Central memory CD4-positive, alpha-beta T cell (primary cell): ENCODE measurements at regions not wholly inside any gene's neighbourhood (a gene's known extent, or its start where the extent isn't known, plus 50 kb on each side); places are given as distances from the start of the nearest gene placed in this dataset.
"Not testable (repeated sequence)": the region's sequence is repeated elsewhere in the genome, so short reads cannot be mapped to it uniquely, and the experiment has no call there.

Experiments
- DNase-seq: peaks from one replicate; pipeline ENCODE4 v3.0.0; 2022

GRCh38 chr6:168369786-168370185, 50.2 kb upstream of the DACT2 start:
- DNase-seq = no peak

- peak; percentile 22 for DNase-seq
Measured at GRCh38 chr6:168370310-168370991, 50.9 kb upstream of the DACT2 start.

- DNase-seq = no peak
Measured at GRCh38 chr6:168371185-168371584, 51.6 kb upstream of the DACT2 start.

GRCh38 chr6:168371618-168371980, 52.0 kb upstream of the DACT2 start:
- DNase-seq = no peak

- no peak for DNase-seq
Measured at GRCh38 chr6:168371981-168372711, 52.6 kb upstream of the DACT2 start.

GRCh38 chr6:168372889-168373288, 53.3 kb upstream of the DACT2 start:
- no peak for DNase-seq

GRCh38 chr6:168373389-168373788, 53.8 kb upstream of the DACT2 start:
- no peak for DNase-seq

GRCh38 chr6:168374051-168374502, 54.5 kb upstream of the DACT2 start:
- DNase-seq = no peak

- no peak for DNase-seq
Measured at GRCh38 chr6:168374541-168375071, 55.0 kb upstream of the DACT2 start.

- no peak for DNase-seq
Measured at GRCh38 chr6:168376120-168376519, 56.5 kb upstream of the DACT2 start.

- DNase-seq = no peak
Measured at GRCh38 chr6:168376811-168377483, 57.4 kb upstream of the DACT2 start.

- DNase-seq = no peak
Measured at GRCh38 chr6:168377484-168377855, 57.9 kb upstream of the DACT2 start.

GRCh38 chr6:168377856-168378832, 58.6 kb upstream of the DACT2 start:
- no peak for DNase-seq

GRCh38 chr6:168379579-168379978, 60.0 kb upstream of the DACT2 start:
- not testable (repeated sequence) for DNase-seq

- DNase-seq = not testable (repeated sequence)
Measured at GRCh38 chr6:168380166-168380955, 60.6 kb upstream of the SMOC2 start.

GRCh38 chr6:168380956-168381605, 59.9 kb upstream of the SMOC2 start:
- no peak for DNase-seq

GRCh38 chr6:168381726-168382458, 59.1 kb upstream of the SMOC2 start:
- DNase-seq = no peak

- DNase-seq = no peak
Measured at GRCh38 chr6:168383062-168383854, 57.7 kb upstream of the SMOC2 start.
